ENCODE measurements at regions not wholly inside any gene's neighbourhood (a gene's known extent, or its start where the extent isn't known, plus 50 kb on each side); places are given as distances from the start of the nearest gene placed in this dataset.

DNA sequence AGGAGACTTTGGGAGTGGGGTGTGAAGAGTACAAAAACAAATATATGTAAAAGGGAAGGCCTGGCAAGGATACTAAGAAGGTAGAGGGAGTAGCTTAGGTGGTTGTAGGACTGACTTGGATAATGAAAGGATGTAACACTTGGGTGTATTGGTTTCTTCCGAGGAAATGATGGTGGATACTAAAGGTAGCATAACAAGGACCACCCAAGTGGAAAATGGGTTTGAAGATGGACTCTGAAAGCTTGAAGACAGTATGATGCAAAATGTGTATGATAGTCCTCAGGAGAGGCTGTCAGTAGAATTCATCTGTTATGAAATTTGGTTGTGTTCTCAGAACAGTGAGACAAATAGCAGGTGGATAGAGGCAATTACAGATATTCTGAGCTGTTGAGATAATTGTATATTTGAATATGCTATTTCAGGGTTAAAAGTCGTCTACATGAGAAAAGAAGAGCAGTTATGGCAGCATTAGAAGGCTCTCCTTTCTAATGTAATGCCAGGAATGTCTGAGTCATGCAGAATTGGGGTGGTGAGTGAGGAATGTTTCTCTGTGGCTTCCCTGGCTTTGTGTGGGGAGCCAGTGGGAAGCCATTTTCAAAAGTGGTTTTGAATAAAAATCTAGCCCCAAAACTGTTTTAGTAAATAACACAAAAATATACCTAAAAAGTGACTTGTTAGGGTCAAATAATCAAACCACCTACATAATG, 75.6 kb downstream of the FHIP1A start:
- DNase-seq, result peak; percentile 25
- Mint-ChIP-seq H3K9me3 (ENCODE audit: low read depth, unreplicated experiment) (no peaks in the 10 kb centered on the region), H3K4me1 (ENCODE audit: low read depth, unreplicated experiment) (peaks cover 26% of the 10 kb centered on the region), H3K4me3 (ENCODE audit: low read depth, unreplicated experiment) (no peak overlapping the region), H3K27me3 (ENCODE audit: unreplicated experiment) (no peaks in the 10 kb centered on the region), H3K36me3 (ENCODE audit: insufficient read depth, unreplicated experiment) (no peaks in the 10 kb centered on the region), H3K27ac (ENCODE audit: unreplicated experiment) (peak overlapping the region; percentile 25)
- no peak for TF ChIP-seq CTCF (IDR thresholded peaks at IDR 0.05; ENCODE audit: unreplicated experiment)
- intact Hi-C loops (cut with micrococcal nuclease; ENCODE audit: unreplicated experiment), result loop anchor here (5.0 kb wide), 1 partner anchor 72 kb away; no protein-coding TSS in a partner anchor
- CTCF ChIA-PET, result interaction anchor here (0.6 to 1.6 kb wide), 2 partner anchors 120 to 177 kb away, joined by 3 to 4 read pairs; no protein-coding TSS in a partner anchor
- BruUV-seq (replicated peaks), result no TSS peak

GRCh38 chr4:151485541-151486131, 76.7 kb downstream of the FHIP1A start:
- no peak overlapping the region for H3K4me3 Mint-ChIP-seq (ENCODE audit: low read depth, unreplicated experiment)
- H3K27ac Mint-ChIP-seq (ENCODE audit: unreplicated experiment), result no peak overlapping the region
- intact Hi-C loops (cut with micrococcal nuclease; ENCODE audit: unreplicated experiment), result loop anchor here (5.0 kb wide), 1 partner anchor 73 kb away; no protein-coding TSS in a partner anchor
- no peaks in the 10 kb centered on the region for H3K27me3 Mint-ChIP-seq (ENCODE audit: unreplicated experiment)
- CTCF ChIA-PET, result interaction anchor here (0.6 to 1.6 kb wide), 4 partner anchors 40 to 119 kb away, joined by 3 to 4 read pairs (median 4); no protein-coding TSS in a partner anchor
- peaks cover 26% of the 10 kb centered on the region for H3K4me1 Mint-ChIP-seq (ENCODE audit: low read depth, unreplicated experiment)
- H3K36me3 Mint-ChIP-seq (ENCODE audit: insufficient read depth, unreplicated experiment), result no peaks in the 10 kb centered on the region
- no TSS peak for BruUV-seq (replicated peaks)
- no peak for TF ChIP-seq CTCF (IDR thresholded peaks at IDR 0.05; ENCODE audit: unreplicated experiment)
- no peaks in the 10 kb centered on the region for H3K9me3 Mint-ChIP-seq (ENCODE audit: low read depth, unreplicated experiment)
- no peak for DNase-seq

GRCh38 chr4:151486168-151486567, 77.2 kb downstream of the FHIP1A start:
- no peak overlapping the region for H3K4me3 Mint-ChIP-seq (ENCODE audit: low read depth, unreplicated experiment)
- no TSS peak for BruUV-seq (replicated peaks)
- CTCF ChIA-PET, result interaction anchor here (0.6 to 1.6 kb wide), 2 partner anchors 56 to 118 kb away, joined by 4 read pairs; no protein-coding TSS in a partner anchor
- no peaks in the 10 kb centered on the region for H3K36me3 Mint-ChIP-seq (ENCODE audit: insufficient read depth, unreplicated experiment)
- DNase-seq, result no peak
- no peak for TF ChIP-seq CTCF (IDR thresholded peaks at IDR 0.05; ENCODE audit: unreplicated experiment)
- H3K4me1 Mint-ChIP-seq (ENCODE audit: low read depth, unreplicated experiment), result peaks cover 26% of the 10 kb centered on the region
- intact Hi-C loops (cut with micrococcal nuclease; ENCODE audit: unreplicated experiment), result loop anchor here (5.0 kb wide), 1 partner anchor 74 kb away; no protein-coding TSS in a partner anchor
- no peaks in the 10 kb centered on the region for H3K9me3 Mint-ChIP-seq (ENCODE audit: low read depth, unreplicated experiment)
- no peaks in the 10 kb centered on the region for H3K27me3 Mint-ChIP-seq (ENCODE audit: unreplicated experiment)
- H3K27ac Mint-ChIP-seq (ENCODE audit: unreplicated experiment), result no peak overlapping the region

GRCh38 chr4:151488968-151489367, 80.0 kb downstream of the FHIP1A start:
- Mint-ChIP-seq H3K36me3 (ENCODE audit: insufficient read depth, unreplicated experiment) (no peaks in the 10 kb centered on the region), H3K27me3 (ENCODE audit: unreplicated experiment) (no peaks in the 10 kb centered on the region), H3K4me3 (ENCODE audit: low read depth, unreplicated experiment) (no peak overlapping the region), H3K9me3 (ENCODE audit: low read depth, unreplicated experiment) (peaks cover under 1% of the 10 kb centered on the region), H3K4me1 (ENCODE audit: low read depth, unreplicated experiment) (peaks cover 24% of the 10 kb centered on the region), H3K27ac (ENCODE audit: unreplicated experiment) (peak overlapping the region; percentile 35)
- no TSS peak for BruUV-seq (replicated peaks)
- no peak for TF ChIP-seq CTCF (IDR thresholded peaks at IDR 0.05; ENCODE audit: unreplicated experiment)
- CTCF ChIA-PET, result no interaction called here
- no peak for DNase-seq
- intact Hi-C loops (cut with micrococcal nuclease; ENCODE audit: unreplicated experiment), result loop anchor here (5.0 kb wide), 1 partner anchor 77 kb away; no protein-coding TSS in a partner anchor

Data from Calu3 (cell line).